ENCODE measurements at regions not wholly inside any gene's neighbourhood (a gene's known extent, or its start where the extent isn't known, plus 50 kb on each side); places are given as distances from the start of the nearest gene placed in this dataset.

GRCh38 chrX:22365460-22365859 is 92.7 kb downstream of the CBLL2 start (continued):
- no peak for TF ChIP-seq ZFP30 (CRISPR knock-in tag; IDR thresholded peaks at IDR 0.05)

- no peak for ATAC-seq
These were observed 93.5 kb downstream of the CBLL2 start for GRCh38 chrX:22366166-22366702.

GRCh38 chrX:22366906-22367305 is 94.2 kb downstream of the CBLL2 start:
- ATAC-seq = no peak
- no peak for TF ChIP-seq SNAI2 (CRISPR knock-in tag; IDR thresholded peaks at IDR 0.05)
- TF ChIP-seq ZFP30 (CRISPR knock-in tag; IDR thresholded peaks at IDR 0.05) = no peak
- no peak for TF ChIP-seq OSR1 (CRISPR knock-in tag; IDR thresholded peaks at IDR 0.05)
- TF ChIP-seq ARNTL (CRISPR knock-in tag; IDR thresholded peaks at IDR 0.05; ENCODE audit: borderline replicate concordance, low read depth) = no peak
- TF ChIP-seq GLIS3 (CRISPR knock-in tag; IDR thresholded peaks at IDR 0.05) = no peak
- no peak for TF ChIP-seq ZNF565 (CRISPR knock-in tag; conservative IDR thresholded peaks at IDR 0.05; ENCODE audit: low read depth)
- TF ChIP-seq ZNF8 (CRISPR knock-in tag; IDR thresholded peaks at IDR 0.05) = no peak
- TF ChIP-seq, protein P1, sequence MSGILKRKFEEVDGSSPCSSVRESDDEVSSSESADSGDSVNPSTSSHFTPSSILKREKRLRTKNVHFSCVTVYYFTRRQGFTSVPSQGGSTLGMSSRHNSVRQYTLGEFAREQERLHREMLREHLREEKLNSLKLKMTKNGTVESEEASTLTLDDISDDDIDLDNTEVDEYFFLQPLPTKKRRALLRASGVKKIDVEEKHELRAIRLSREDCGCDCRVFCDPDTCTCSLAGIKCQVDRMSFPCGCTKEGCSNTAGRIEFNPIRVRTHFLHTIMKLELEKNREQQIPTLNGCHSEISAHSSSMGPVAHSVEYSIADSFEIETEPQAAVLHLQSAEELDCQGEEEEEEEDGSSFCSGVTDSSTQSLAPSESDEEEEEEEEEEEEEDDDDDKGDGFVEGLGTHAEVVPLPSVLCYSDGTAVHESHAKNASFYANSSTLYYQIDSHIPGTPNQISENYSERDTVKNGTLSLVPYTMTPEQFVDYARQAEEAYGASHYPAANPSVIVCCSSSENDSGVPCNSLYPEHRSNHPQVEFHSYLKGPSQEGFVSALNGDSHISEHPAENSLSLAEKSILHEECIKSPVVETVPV (CRISPR knock-in tag; IDR thresholded peaks at IDR 0.05) = no peak
- TF ChIP-seq ZNF70 (CRISPR knock-in tag; IDR thresholded peaks at IDR 0.05) = no peak
- TF ChIP-seq TCF4 (CRISPR knock-in tag; IDR thresholded peaks at IDR 0.05; ENCODE audit: borderline replicate concordance) = no peak
- no peak for TF ChIP-seq TOX (CRISPR knock-in tag; IDR thresholded peaks at IDR 0.05; ENCODE audit: borderline replicate concordance)
- no peak for TF ChIP-seq PATZ1 (CRISPR knock-in tag; IDR thresholded peaks at IDR 0.05; ENCODE audit: borderline replicate concordance)
- TF ChIP-seq BACH2 (CRISPR knock-in tag; IDR thresholded peaks at IDR 0.05; ENCODE audit: borderline replicate concordance) = no peak
- TF ChIP-seq ESRRG (CRISPR knock-in tag; IDR thresholded peaks at IDR 0.05) = no peak
- TF ChIP-seq, protein P2, sequence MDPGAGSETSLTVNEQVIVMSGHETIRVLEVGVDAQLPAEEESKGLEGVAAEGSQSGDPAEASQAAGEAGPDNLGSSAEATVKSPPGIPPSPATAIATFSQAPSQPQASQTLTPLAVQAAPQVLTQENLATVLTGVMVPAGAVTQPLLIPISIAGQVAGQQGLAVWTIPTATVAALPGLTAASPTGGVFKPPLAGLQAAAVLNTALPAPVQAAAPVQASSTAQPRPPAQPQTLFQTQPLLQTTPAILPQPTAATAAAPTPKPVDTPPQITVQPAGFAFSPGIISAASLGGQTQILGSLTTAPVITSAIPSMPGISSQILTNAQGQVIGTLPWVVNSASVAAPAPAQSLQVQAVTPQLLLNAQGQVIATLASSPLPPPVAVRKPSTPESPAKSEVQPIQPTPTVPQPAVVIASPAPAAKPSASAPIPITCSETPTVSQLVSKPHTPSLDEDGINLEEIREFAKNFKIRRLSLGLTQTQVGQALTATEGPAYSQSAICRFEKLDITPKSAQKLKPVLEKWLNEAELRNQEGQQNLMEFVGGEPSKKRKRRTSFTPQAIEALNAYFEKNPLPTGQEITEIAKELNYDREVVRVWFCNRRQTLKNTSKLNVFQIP (CRISPR knock-in tag; IDR thresholded peaks at IDR 0.05; ENCODE audit: borderline replicate concordance, low read depth) = no peak
- no peak for TF ChIP-seq CSDC2 (CRISPR knock-in tag; IDR thresholded peaks at IDR 0.05)
- no peak for TF ChIP-seq PPARA (CRISPR knock-in tag; IDR thresholded peaks at IDR 0.05; ENCODE audit: borderline replicate concordance)

More at GRCh38 chrX:22366166-22366702, 93.5 kb downstream of the CBLL2 start:
- TF ChIP-seq RARB (CRISPR knock-in tag; IDR thresholded peaks at IDR 0.05) = no peak
- TF ChIP-seq GLIS3 (CRISPR knock-in tag; IDR thresholded peaks at IDR 0.05) = no peak
- no peak for TF ChIP-seq OSR1 (CRISPR knock-in tag; IDR thresholded peaks at IDR 0.05)
- no peak for TF ChIP-seq CSDC2 (CRISPR knock-in tag; IDR thresholded peaks at IDR 0.05)
- TF ChIP-seq SNAI2 (CRISPR knock-in tag; IDR thresholded peaks at IDR 0.05) = no peak
- no peak for TF ChIP-seq CREB5 (CRISPR knock-in tag; IDR thresholded peaks at IDR 0.05; ENCODE audit: low read depth)
- no peak for TF ChIP-seq PATZ1 (CRISPR knock-in tag; IDR thresholded peaks at IDR 0.05; ENCODE audit: borderline replicate concordance)
- no peak for TF ChIP-seq ZNF8 (CRISPR knock-in tag; IDR thresholded peaks at IDR 0.05)

DNA sequence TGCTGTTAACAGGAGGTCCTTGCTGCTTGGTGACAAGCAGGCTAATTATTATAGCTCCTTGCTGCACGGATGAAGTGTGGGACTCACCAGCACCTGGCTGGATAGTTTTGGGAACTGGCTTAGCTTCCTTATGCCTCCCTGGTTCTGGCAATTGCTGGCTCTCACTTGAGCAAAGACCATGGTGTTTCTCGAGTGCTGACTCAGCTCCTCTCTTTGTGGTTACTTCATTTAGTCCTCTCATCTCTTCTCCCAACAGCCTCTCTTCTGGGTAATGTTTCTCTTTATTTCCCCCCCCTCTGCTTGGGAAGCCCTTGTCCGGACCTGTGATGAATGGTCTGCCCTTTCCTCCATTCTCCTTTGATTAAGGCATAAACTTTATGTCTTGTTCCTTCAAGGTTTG is 100.4 kb downstream of the CBLL2 start:
- no peak for ATAC-seq
- TF ChIP-seq PATZ1 (CRISPR knock-in tag; IDR thresholded peaks at IDR 0.05; ENCODE audit: borderline replicate concordance) (no peak), SNAI2 (CRISPR knock-in tag; IDR thresholded peaks at IDR 0.05) (no peak), GLIS3 (CRISPR knock-in tag; IDR thresholded peaks at IDR 0.05) (no peak), ESRRG (CRISPR knock-in tag; IDR thresholded peaks at IDR 0.05) (no peak), ARNTL (CRISPR knock-in tag; IDR thresholded peaks at IDR 0.05; ENCODE audit: borderline replicate concordance, low read depth) (no peak), ZC3H10 (CRISPR knock-in tag; IDR thresholded peaks at IDR 0.05) (no peak), PPARA (CRISPR knock-in tag; IDR thresholded peaks at IDR 0.05; ENCODE audit: borderline replicate concordance) (no peak)
